ENCODE measurements at regions not wholly inside any gene's neighbourhood (a gene's known extent, or its start where the extent isn't known, plus 50 kb on each side); places are given as distances from the start of the nearest gene placed in this dataset.

DNA sequence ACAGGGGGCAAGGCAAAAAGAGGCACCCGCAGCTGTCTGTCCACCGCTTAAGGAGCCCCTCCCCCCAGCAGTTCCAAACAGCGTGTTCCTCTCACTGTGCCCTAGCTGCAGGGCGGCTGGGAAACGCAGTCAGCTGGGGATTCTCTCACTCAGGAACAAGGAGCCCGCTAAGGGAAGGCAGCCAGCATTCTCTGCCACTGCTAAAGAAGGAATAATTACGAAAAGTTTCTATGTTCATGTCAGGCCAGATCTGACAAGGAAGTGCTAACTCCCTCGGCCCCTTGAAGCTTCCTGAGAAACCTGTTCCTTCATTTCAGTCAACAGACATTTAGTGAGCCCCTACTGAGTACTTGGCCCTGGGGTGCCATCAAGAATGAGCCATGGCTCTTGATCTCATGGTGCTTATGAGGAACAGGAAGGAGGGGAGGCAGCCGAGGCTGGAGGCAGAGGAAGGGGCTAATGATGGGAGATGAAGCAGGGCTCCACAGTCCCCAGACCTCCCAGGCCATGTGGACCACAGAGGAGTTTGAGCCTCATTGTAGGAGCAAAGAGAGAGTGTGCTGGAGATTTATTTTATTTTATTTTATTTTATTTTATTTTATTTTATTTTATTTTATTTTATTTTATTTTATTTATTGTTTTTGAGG is 101.7 kb upstream of the PMEPA1 start:
- CTCF ChIA-PET = no interaction called here
- Histone ChIP-seq H3K36me3 (ENCODE audit: control insufficient read depth in 4 of 4, insufficient read depth in 4 of 4, low read length in 3 of 4) (no peaks in the 10 kb centered on the region), H3K4me3 (ENCODE audit: control insufficient read depth in 1 of 7, extremely low read depth in 1 of 7, insufficient read depth in 4 of 7, low read depth in 2 of 7, low read length in 6 of 7) (no peak overlapping the region), H3K27ac (ENCODE audit: insufficient read depth in 1 of 2, low read depth in 1 of 2, low read length in 2 of 2, poor library complexity in 1 of 2, severe bottlenecking in 2 of 2) (no peak overlapping the region), H3K9me3 (ENCODE audit: control extremely low read depth in 1 of 5, control insufficient read depth in 4 of 5, insufficient read depth in 2 of 5, low read depth in 1 of 5, low read length in 4 of 5) (no peaks in the 10 kb centered on the region), H3K4me1 (ENCODE audit: control extremely low read depth in 1 of 4, control insufficient read depth in 4 of 4, insufficient read depth in 4 of 4, low read length in 3 of 4) (peaks cover 0 to 5% (median 1%) of the 10 kb centered on the region in 4 experiments), H3K27me3 (replicated peaks in 2 of 5; ENCODE audit: control insufficient read depth in 4 of 5, insufficient read depth in 5 of 5, low read length in 4 of 5) (no peaks in the 10 kb centered on the region)
- no peak for DNase-seq
- POLR2A ChIA-PET = no interaction called here
- WGBS (ENCODE audit: insufficient coverage) = 32% methylated on average over 9 of the region's 9 CpGs

DNA sequence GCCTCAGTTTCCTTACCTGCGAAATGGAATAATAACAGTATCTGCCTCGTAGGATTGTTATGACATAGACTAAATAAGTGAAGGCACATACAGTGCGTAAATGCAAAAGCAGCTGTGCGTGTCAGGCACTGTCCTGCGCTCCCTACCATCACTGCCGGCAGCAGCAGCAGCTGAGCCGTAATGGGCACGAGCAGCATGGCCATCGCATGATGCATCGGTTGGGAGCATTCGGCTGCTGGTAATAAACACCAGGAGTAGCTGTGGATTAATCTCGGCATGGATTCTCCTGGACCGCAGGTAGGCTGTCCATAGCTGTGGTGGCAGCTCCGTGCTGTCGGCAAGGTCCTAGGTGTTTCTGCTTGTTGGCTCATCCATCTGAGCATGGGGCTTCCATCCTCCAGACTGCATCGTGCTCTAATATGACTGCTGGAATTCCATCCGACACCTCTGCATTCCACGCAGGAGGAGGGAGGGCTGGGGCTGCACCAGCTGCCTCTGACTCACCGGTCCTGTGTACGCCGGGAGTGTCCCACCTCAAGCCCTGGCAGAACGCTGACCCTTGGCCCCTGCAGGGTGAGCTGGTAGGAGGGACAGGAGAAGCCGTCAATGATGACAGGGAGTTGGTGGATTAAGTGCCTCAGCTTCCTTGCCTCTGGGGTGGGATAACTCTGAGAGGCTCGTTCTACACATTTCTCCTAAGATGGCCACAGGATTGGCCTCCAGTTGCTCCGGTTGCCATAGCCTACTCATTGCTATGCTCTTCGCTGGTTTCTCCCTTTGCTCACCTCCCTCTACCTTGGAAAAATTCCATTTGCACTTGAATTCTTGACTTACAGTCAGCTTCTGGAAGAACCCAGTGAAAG is 100.9 kb upstream of the PMEPA1 start:
- 94% methylated on average over 24 of the region's 26 CpGs for WGBS (ENCODE audit: insufficient coverage)
- POLR2A ChIA-PET = no interaction called here
- DNase-seq = no peak
- H3K4me3 ChIP-seq (ENCODE audit: control insufficient read depth in 1 of 7, extremely low read depth in 1 of 7, insufficient read depth in 4 of 7, low read depth in 2 of 7, low read length in 6 of 7) = no peak overlapping the region
- H3K9me3 ChIP-seq (ENCODE audit: control extremely low read depth in 1 of 5, control insufficient read depth in 4 of 5, insufficient read depth in 2 of 5, low read depth in 1 of 5, low read length in 4 of 5) = no peaks in the 10 kb centered on the region
- H3K4me1 ChIP-seq (ENCODE audit: control extremely low read depth in 1 of 4, control insufficient read depth in 4 of 4, insufficient read depth in 4 of 4, low read length in 3 of 4) = peaks cover 0 to 5% (median 1%) of the 10 kb centered on the region in 4 experiments
- CTCF ChIA-PET = no interaction called here
- H3K27ac ChIP-seq (ENCODE audit: insufficient read depth in 1 of 2, low read depth in 1 of 2, low read length in 2 of 2, poor library complexity in 1 of 2, severe bottlenecking in 2 of 2) = no peak overlapping the region
- no peaks in the 10 kb centered on the region for H3K27me3 ChIP-seq (replicated peaks in 2 of 5; ENCODE audit: control insufficient read depth in 4 of 5, insufficient read depth in 5 of 5, low read length in 4 of 5)
- no peaks in the 10 kb centered on the region for H3K36me3 ChIP-seq (ENCODE audit: control insufficient read depth in 4 of 4, insufficient read depth in 4 of 4, low read length in 3 of 4)

DNA sequence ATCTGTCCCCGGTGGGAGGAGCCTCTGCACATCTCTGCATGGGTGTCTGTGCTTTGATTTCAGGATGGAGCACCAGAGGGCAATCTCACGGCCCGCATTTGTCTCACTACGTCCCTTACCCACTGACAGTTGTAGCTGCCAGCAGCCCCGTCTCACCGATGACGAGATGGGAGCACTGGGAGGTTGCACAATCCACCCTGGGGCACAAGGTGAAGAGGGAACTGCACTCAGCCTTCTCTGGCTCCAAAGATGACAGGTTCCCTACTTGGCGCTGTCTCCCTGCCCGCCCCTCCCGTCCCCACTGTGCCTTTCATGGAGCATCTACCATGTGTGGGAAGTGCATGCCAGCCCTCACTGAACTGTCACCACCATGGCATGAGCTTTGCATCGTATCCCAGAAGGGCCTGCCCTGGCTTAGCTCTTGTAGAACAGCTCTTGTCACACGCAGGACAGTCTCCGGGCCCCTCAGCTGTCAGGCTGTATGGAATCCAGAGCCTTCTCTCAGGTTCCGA is 99.9 kb upstream of the PMEPA1 start:
- DNase-seq = no peak
- Histone ChIP-seq H3K4me1 (ENCODE audit: control extremely low read depth in 1 of 4, control insufficient read depth in 4 of 4, insufficient read depth in 4 of 4, low read length in 3 of 4) (peaks cover 0 to 5% (median 1%) of the 10 kb centered on the region in 4 experiments), H3K9me3 (ENCODE audit: control extremely low read depth in 1 of 5, control insufficient read depth in 4 of 5, insufficient read depth in 2 of 5, low read depth in 1 of 5, low read length in 4 of 5) (no peaks in the 10 kb centered on the region), H3K36me3 (ENCODE audit: control insufficient read depth in 4 of 4, insufficient read depth in 4 of 4, low read length in 3 of 4) (no peaks in the 10 kb centered on the region), H3K4me3 (ENCODE audit: control insufficient read depth in 1 of 7, extremely low read depth in 1 of 7, insufficient read depth in 4 of 7, low read depth in 2 of 7, low read length in 6 of 7) (no peak overlapping the region), H3K27ac (ENCODE audit: insufficient read depth in 1 of 2, low read depth in 1 of 2, low read length in 2 of 2, poor library complexity in 1 of 2, severe bottlenecking in 2 of 2) (no peak overlapping the region), H3K27me3 (replicated peaks in 2 of 5; ENCODE audit: control insufficient read depth in 4 of 5, insufficient read depth in 5 of 5, low read length in 4 of 5) (no peaks in the 10 kb centered on the region)
- 95% methylated on average over 14 of the region's 14 CpGs for WGBS (ENCODE audit: insufficient coverage)
- ChIA-PET POLR2A (no interaction called here), CTCF (no interaction called here)

DNA sequence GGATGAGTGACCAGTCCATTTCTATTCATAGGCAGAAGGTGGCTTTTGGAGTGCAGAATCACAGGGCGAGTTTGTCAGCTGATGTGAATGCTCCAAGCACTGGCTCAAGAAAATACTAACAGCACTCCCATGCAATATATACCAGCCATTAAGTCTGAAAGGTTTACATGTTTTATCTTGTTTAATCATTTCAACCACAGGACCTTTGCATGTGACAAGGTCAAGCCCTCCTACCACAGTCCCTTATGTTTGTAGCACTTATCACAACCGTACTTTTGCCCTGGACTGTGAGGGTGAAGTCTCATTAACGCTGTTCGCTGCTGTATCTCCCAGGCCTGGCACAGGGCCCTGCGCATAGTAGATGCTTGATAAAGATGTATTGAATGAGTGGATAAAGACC is 99.3 kb upstream of the PMEPA1 start:
- DNase-seq = no peak
- H3K27ac ChIP-seq (ENCODE audit: insufficient read depth in 1 of 2, low read depth in 1 of 2, low read length in 2 of 2, poor library complexity in 1 of 2, severe bottlenecking in 2 of 2) = no peak overlapping the region
- ChIA-PET CTCF (no interaction called here), POLR2A (interaction anchor here (0.5 kb wide), 1 partner anchor 23 kb away, joined by 4 read pairs; no protein-coding TSS in a partner anchor)
- H3K27me3 ChIP-seq (replicated peaks in 2 of 5; ENCODE audit: control insufficient read depth in 4 of 5, insufficient read depth in 5 of 5, low read length in 4 of 5) = no peaks in the 10 kb centered on the region
- peaks cover 0 to 5% (median 1%) of the 10 kb centered on the region in 4 experiments for H3K4me1 ChIP-seq (ENCODE audit: control extremely low read depth in 1 of 4, control insufficient read depth in 4 of 4, insufficient read depth in 4 of 4, low read length in 3 of 4)
- no peak overlapping the region for H3K4me3 ChIP-seq (ENCODE audit: control insufficient read depth in 1 of 7, extremely low read depth in 1 of 7, insufficient read depth in 4 of 7, low read depth in 2 of 7, low read length in 6 of 7)
- no peaks in the 10 kb centered on the region for H3K9me3 ChIP-seq (ENCODE audit: control extremely low read depth in 1 of 5, control insufficient read depth in 4 of 5, insufficient read depth in 2 of 5, low read depth in 1 of 5, low read length in 4 of 5)
- no peaks in the 10 kb centered on the region for H3K36me3 ChIP-seq (ENCODE audit: control insufficient read depth in 4 of 4, insufficient read depth in 4 of 4, low read length in 3 of 4)
- WGBS (ENCODE audit: insufficient coverage) = 100% methylated on average over 4 of the region's 5 CpGs

DNA sequence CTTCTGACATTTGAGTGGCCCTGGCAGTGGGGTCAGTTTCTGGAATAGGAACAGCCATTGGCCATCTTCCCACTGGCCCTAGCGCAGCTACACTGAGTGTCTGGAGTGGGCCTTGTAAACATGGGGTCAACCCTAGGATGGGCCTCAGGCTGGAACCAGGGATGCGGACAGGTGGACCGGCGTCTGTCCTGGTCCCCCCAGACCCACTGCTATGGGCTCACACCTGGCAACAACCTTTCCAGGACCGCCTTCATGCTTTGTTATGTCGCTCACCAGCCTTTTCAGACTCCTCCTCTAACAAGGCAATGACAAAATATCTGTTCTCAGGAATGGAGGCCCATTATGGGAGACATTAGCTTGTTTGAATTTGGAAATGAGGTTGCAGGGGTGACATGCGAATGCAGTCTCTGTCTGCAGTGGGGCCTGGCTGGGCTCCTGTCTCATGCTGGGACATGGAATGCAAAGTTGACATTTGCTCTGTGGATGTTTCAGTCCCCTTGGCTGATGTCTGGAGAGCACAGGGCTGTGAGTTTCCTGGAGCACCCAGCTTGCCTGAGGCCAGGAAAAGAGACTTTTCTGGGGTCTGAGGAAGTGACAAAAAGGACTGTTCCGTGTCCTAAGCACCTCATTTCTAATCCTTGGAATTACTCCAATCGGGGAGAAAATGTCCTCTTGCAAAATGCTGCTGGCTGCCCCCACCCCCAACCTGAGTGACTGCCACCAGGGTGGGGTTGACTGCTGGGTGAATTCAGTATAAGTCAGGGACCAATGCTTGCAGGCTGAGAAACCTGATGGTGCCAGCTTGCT is 98.7 kb upstream of the PMEPA1 start:
- H3K36me3 ChIP-seq (ENCODE audit: control insufficient read depth in 4 of 4, insufficient read depth in 4 of 4, low read length in 3 of 4) = no peaks in the 10 kb centered on the region
- H3K27me3 ChIP-seq (replicated peaks in 2 of 5; ENCODE audit: control insufficient read depth in 4 of 5, insufficient read depth in 5 of 5, low read length in 4 of 5) = no peaks in the 10 kb centered on the region
- DNase-seq = no peak
- no peak overlapping the region for H3K4me3 ChIP-seq (ENCODE audit: control insufficient read depth in 1 of 7, extremely low read depth in 1 of 7, insufficient read depth in 4 of 7, low read depth in 2 of 7, low read length in 6 of 7)
- POLR2A ChIA-PET = interaction anchor here (0.5 kb wide), 1 partner anchor 23 kb away, joined by 4 read pairs; no protein-coding TSS in a partner anchor
- CTCF ChIA-PET = no interaction called here
- H3K4me1 ChIP-seq (ENCODE audit: control extremely low read depth in 1 of 4, control insufficient read depth in 4 of 4, insufficient read depth in 4 of 4, low read length in 3 of 4) = peaks cover 0 to 5% (median 1%) of the 10 kb centered on the region in 4 experiments
- no peaks in the 10 kb centered on the region for H3K9me3 ChIP-seq (ENCODE audit: control extremely low read depth in 1 of 5, control insufficient read depth in 4 of 5, insufficient read depth in 2 of 5, low read depth in 1 of 5, low read length in 4 of 5)
- H3K27ac ChIP-seq (ENCODE audit: insufficient read depth in 1 of 2, low read depth in 1 of 2, low read length in 2 of 2, poor library complexity in 1 of 2, severe bottlenecking in 2 of 2) = no peak overlapping the region
- 98% methylated on average over 4 of the region's 9 CpGs for WGBS (ENCODE audit: insufficient coverage)

DNA sequence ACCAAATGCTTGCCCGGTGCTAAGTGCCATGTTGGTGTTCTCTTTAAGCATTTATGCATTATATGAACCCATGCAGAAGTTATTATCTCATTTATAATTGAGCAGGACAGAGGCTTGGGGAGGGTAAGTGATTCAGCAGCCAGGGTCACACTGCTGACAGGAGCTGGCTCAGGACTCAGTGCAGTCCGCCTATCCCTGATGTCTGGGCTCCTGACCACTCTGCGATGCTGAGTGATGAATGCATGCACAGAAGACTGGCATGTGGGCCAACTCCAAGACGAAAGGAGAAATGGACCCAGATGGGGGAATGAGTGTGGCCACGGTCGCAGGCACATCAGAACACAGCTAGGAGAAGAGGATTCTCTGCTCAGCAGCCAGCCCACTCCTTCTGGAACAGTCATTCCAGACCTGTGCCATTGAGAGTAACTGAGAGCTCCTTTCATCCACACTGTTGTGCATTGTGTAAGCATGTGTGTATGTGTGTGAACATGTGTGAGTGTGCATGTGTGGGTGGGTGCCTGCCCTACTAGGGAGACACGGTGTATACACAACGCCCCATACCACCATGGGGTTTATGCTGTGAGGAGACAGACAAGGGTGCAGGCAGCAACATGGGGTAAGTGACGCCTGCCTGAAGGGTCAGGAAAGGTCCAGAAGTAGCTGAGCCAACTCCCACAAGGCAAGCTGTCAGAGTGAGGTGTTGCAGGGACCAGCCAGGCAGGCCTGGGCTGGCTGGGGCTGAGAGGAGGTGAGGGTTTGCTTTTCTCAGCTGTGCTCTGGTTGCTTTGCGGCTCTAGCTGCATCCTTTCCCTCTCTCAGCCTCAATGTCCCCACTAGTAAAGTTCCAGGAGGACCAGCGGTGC is 97.8 kb upstream of the PMEPA1 start:
- no peaks in the 10 kb centered on the region for H3K9me3 ChIP-seq (ENCODE audit: control extremely low read depth in 1 of 5, control insufficient read depth in 4 of 5, insufficient read depth in 2 of 5, low read depth in 1 of 5, low read length in 4 of 5)
- no peaks in the 10 kb centered on the region for H3K27me3 ChIP-seq (replicated peaks in 2 of 5; ENCODE audit: control insufficient read depth in 4 of 5, insufficient read depth in 5 of 5, low read length in 4 of 5)
- POLR2A ChIA-PET = no interaction called here
- CTCF ChIA-PET = no interaction called here
- WGBS (ENCODE audit: insufficient coverage) = 89% methylated on average over 10 of the region's 11 CpGs
- no peak overlapping the region for H3K27ac ChIP-seq (ENCODE audit: insufficient read depth in 1 of 2, low read depth in 1 of 2, low read length in 2 of 2, poor library complexity in 1 of 2, severe bottlenecking in 2 of 2)
- no peak overlapping the region for H3K4me3 ChIP-seq (ENCODE audit: control insufficient read depth in 1 of 7, extremely low read depth in 1 of 7, insufficient read depth in 4 of 7, low read depth in 2 of 7, low read length in 6 of 7)
- H3K4me1 ChIP-seq (ENCODE audit: control extremely low read depth in 1 of 4, control insufficient read depth in 4 of 4, insufficient read depth in 4 of 4, low read length in 3 of 4) = peaks cover 0 to 5% (median 1%) of the 10 kb centered on the region in 4 experiments
- DNase-seq = no peak
- no peaks in the 10 kb centered on the region for H3K36me3 ChIP-seq (ENCODE audit: control insufficient read depth in 4 of 4, insufficient read depth in 4 of 4, low read length in 3 of 4)

All from common myeloid progenitor, CD34-positive (primary cell).